Natural killer cell treated with Interleukin-12 subunit alpha and Interleukin-12 subunit beta and Interleukin-15 and Interleukin-18, amount 100 ng/mL, for 72 hours (primary cell): ENCODE measurements at regions not wholly inside any gene's neighbourhood (a gene's known extent, or its start where the extent isn't known, plus 50 kb on each side); places are given as distances from the start of the nearest gene placed in this dataset.

ENCODE experiments used
- ATAC-seq, 2 donors: fragments of 150-1000 bp; cut with Tn5 transposase in 1 of 2; sonication (Bioruptor Pico), chemical (Tn5 transposase) in 1 of 2; 2 replicates each; pipeline ENCODE4 v1.10.0; 2021
- DNase-seq: peaks from one replicate; pipeline ENCODE4 v3.0.0; 2022; ENCODE audit warnings: low spot score
- H3K27ac Mint-ChIP-seq, 2 donors: 1 replicate in 1 of 2; 2 replicates in 1 of 2; pipeline ENCODE4 v1.8.0; 2022; ENCODE audit warnings: mixed read lengths in 2 of 2, mild to moderate bottlenecking in 1 of 2, moderate library complexity in 1 of 2
- H3K27me3 Mint-ChIP-seq, 2 donors: 1 replicate in 1 of 2; 2 replicates in 1 of 2; pipeline ENCODE4 v1.8.0; 2022; ENCODE audit warnings: mixed read lengths in 2 of 2
- H3K36me3 Mint-ChIP-seq: one replicate; pipeline ENCODE4 v1.8.0; 2022; ENCODE audit warnings: mixed read lengths
- H3K4me1 Mint-ChIP-seq, 2 donors: 1 replicate in 1 of 2; 2 replicates in 1 of 2; pipeline ENCODE4 v1.8.0; 2022; ENCODE audit warnings: low read depth in 2 of 2, mixed read lengths in 2 of 2, mild to moderate bottlenecking in 1 of 2
- H3K4me3 Mint-ChIP-seq: one replicate; pipeline ENCODE4 v1.8.0; 2022; ENCODE audit warnings: mixed read lengths
- H3K9me3 Mint-ChIP-seq: 2 replicates; pipeline ENCODE4 v1.8.0; 2022; ENCODE audit warnings: mixed read lengths

DNA sequence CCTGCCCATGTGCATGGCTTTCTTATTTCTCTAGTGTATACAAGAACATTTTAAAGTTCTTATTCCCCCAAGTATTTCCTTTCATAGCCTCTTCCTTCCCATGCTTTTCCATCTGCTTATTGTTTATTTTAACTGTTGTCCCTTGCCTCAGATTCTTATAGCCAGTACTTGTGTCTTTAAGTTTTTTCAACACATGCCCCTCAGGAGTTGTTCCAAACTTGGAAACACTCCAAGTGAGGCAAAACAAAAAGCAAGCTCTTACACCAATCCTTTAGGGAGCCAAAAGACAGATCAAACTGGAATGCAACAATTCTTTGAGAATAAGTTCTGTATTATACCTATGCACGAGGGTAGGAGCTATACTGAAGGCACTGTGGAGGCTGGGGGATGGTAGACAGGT lies 222.0 kb upstream of the STK26 start:
- Mint-ChIP-seq H3K27ac (no peak overlapping the region), H3K4me1 (peaks cover 0 to 13% of the 10 kb centered on the region in 2 donors), H3K4me3 (no peak overlapping the region), H3K36me3 (no peaks in the 10 kb centered on the region), H3K27me3 (no peaks in the 10 kb centered on the region), H3K9me3 (no peaks in the 10 kb centered on the region)
- ATAC-seq, result no peak
- no peak for DNase-seq

DNA sequence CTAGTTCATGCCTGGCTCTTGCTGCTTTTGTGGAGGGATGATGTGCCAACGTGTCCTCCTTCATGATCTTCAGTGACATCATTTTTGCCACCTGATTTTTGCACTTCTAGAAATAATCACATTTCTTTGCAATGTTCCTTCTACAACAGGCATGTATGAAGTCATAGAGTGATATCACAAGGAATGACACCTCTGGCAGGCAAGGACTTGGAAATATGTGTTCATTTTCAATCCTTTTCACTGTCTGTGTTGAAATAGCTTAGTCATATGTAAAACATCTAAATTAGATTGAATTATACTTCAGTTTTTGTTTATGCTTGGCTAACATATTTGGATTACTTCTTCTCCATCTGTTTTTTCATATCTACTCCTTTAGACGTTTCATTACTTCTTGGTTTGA lies 221.2 kb upstream of the STK26 start:
- H3K4me1 Mint-ChIP-seq, result peaks cover 0 to 13% of the 10 kb centered on the region in 2 donors
- DNase-seq (no peak), ATAC-seq (no peak)
- no peaks in the 10 kb centered on the region for H3K9me3 Mint-ChIP-seq
- no peaks in the 10 kb centered on the region for H3K27me3 Mint-ChIP-seq
- H3K27ac Mint-ChIP-seq, result peak overlapping the region in 1 of 2 donors; percentile 84
- H3K4me3 Mint-ChIP-seq, result no peak overlapping the region
- no peaks in the 10 kb centered on the region for H3K36me3 Mint-ChIP-seq

DNA sequence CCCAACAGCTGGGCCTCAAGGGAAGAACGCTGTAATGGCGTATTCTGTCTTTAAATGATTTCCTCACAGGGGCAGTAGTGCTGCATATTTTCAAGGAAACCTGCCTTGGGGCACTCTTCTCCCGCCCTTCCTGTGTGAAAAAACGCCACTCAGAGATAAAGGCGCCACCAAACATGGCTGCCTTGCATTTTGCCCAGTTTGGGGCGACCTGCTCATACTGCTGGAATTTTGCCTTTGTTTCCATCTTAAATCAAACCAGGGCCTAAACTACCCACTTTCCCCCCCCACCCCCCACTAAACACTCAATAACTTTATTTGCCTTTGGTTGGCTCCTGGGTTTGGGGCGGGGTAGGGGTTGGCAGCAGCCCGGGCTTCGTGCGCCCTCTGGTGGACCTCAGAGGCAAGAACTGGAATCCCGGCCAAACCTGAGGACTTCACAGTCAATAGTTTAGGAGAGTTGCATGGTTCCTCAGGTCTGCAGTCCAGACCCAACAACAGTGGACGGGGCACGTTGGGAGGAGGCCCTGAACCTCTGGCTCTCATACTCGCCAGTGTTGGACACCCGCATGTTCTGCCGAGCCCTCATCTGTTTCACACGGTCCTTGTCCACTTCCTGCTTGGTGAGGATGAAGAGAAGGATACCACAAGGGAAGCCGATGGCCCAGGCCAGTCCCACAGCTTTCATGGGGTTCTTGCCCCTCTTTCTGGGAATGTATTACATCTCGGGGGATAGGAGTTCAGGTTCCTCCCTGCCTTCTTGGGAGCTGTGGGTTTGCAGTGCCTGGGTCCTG lies 220.1 kb upstream of the STK26 start:
- Mint-ChIP-seq H3K36me3 (no peaks in the 10 kb centered on the region), H3K4me1 (peaks cover 0 to 13% of the 10 kb centered on the region in 2 donors), H3K4me3 (no peak overlapping the region), H3K27me3 (no peaks in the 10 kb centered on the region), H3K27ac (peak overlapping the region in 1 of 2 donors; percentile 84), H3K9me3 (no peaks in the 10 kb centered on the region)
- ATAC-seq (peak in 1 of 2 donors; percentile 89), DNase-seq (peak; percentile 71)

DNA sequence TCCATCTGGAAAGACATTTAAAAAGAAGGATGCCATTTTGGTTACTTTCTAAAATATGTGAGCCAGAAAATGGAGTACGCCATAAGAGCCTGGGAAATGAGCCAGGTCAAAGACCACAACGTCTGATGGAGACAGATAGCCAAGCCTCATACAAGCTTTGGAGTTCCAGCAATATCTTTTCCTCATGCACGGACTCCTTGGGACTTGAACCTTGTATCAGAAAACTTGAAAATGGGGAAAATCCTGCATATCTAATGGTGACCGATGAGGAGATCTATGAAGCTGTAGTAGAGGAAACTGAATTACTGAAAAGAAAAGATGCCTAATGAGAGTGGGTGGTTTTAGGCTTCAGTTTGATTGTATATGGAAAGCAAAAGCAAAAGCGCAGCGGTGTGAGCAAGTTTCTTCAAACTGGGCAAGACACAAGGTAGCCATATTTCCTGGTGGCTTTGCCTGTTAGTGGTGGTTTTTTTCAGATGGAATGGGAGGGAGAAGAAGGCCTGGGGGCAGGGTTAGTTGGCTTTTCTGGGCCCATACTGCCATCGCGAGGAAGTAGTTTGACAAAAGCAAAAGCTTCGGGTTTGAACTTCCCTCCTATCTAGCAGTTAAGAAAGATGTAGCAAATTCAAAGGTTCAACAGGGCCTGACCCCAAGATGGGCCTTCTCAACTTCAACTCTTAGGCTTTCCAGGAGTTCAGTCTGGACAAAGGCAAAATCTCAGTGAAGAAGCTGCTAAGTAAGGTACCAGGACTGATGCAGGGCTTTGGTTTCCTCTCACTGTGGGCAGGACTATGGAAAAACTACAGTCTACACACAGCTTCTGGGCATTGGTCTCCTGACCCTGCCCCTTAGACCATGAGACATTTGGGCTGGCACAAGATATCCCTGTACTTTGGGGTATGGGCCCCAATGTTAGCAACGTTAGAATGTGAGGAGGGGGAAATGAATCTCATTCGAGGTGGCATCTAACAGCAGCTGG lies 210.0 kb upstream of the STK26 start:
- Mint-ChIP-seq H3K36me3 (no peaks in the 10 kb centered on the region), H3K9me3 (no peaks in the 10 kb centered on the region)

DNA sequence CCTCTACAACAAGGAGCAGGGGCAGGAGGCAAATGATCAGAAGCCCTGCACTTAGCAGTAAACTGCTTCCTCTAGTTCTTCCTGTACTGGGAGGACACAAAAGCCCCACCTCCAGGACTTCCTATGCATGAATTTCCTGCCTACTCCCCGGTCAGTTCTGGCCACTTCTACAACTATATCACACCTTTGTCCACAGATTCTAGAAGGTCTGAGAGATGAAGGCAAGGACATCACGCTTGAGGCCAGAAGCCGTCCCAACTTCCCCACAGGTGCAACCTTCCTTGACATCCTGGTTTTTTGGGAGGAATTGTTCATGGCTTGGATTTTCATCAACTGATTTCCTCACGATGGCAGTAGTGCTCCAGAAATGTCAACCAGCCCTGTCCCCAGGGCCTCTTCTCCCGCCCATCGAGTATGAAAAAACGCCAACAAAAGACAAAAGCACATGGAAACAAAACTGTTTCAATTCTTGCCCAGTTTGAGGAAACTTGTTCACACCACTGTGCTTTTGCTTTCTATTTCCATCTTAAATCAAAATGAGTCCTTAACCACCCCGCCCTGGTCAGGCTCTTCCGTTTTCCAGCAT lies 206.5 kb upstream of the STK26 start:
- Mint-ChIP-seq H3K27ac (peak overlapping the region; percentile 68 to 90), H3K4me3 (peak overlapping the region; percentile 78), H3K9me3 (no peaks in the 10 kb centered on the region), H3K27me3 (no peaks in the 10 kb centered on the region), H3K36me3 (no peaks in the 10 kb centered on the region), H3K4me1 (peaks cover 29 to 39% of the 10 kb centered on the region in 2 donors)
- ATAC-seq, result peak; percentile 75 to 86
- DNase-seq, result peak; percentile 87

More for the DNA sequence above, 210.0 kb upstream of the STK26 start:
- DNase-seq (peak; percentile 88), ATAC-seq (peak; percentile 90 to 93)
- H3K27me3 Mint-ChIP-seq, result no peaks in the 10 kb centered on the region
- peak overlapping the region; percentile 78 to 82 for H3K27ac Mint-ChIP-seq
- peaks cover 27 to 30% of the 10 kb centered on the region in 2 donors for H3K4me1 Mint-ChIP-seq
- peak overlapping the region; percentile 85 for H3K4me3 Mint-ChIP-seq

DNA sequence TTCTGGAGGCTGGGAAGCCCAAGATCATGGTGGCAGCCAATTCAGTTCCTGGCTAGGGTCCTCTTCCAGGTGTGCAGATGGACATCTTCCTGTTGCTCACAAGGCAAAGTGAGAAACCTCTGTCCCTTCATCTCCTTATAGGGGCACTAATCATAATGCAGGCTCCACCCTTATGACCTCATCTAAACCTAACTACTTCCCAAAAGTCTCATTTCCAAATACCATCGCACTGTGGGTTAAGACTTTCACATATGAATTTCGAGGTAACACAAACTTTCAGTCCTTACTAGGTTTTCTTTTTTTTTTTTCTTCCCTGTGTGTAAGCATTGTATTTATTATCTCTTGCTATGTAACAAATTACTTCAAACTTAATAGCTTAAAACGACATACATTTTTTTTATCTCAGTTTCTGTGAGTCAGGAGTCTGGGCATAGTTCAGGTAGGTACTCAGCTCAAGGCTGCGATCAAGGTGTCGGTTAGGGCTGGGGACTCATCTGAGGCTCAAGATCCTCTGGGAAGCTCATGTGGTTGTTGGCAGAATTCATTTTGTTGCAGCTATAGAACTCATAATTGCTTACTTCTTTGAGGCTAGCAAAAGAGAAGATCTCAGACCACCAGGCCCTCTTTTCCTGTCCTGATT lies 204.7 kb upstream of the STK26 start:
- ATAC-seq, result no peak
- H3K4me1 Mint-ChIP-seq, result peaks cover 21 to 46% of the 10 kb centered on the region in 2 donors
- no peak for DNase-seq
- H3K27me3 Mint-ChIP-seq, result no peaks in the 10 kb centered on the region
- H3K9me3 Mint-ChIP-seq, result no peaks in the 10 kb centered on the region
- H3K27ac Mint-ChIP-seq, result peak overlapping the region; percentile 68 to 90
- peak overlapping the region; percentile 58 for H3K4me3 Mint-ChIP-seq
- no peaks in the 10 kb centered on the region for H3K36me3 Mint-ChIP-seq

DNA sequence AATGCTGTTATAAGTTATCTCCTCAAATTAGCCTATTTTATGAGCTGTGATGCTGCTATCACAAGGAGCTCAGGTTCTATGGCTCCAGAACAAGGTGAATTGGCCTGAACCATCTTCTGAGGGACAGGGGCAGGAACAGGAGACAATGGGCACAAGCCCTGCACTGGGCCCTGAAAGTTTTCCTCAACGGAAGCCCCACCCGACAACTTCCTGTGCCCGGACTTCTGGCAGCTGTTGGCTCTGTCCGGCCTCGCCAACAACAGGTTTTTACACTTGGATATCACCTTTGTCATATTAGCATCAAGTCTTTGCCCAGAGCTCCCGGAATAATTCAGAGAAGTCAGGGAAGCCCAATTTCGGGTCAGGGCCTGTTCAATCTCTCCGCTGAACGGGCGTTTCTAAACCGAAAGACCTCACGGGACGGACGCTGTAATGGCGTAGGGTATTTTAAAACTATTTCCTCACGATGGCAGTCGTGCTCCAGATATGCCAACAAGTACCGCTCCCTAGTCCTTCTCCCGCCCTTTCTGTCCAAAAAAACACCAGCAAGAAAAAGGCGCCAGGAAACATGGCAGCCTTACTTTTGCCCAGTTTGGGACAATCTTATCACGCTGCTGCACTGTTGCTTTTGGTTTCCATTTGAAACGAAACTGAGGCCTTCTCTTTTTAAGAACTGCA lies 201.0 kb upstream of the STK26 start:
- ATAC-seq (peak in 1 of 2 donors; percentile 93), DNase-seq (peak; percentile 80)
- Mint-ChIP-seq H3K27ac (peak overlapping the region in 1 of 2 donors; percentile 94), H3K27me3 (no peaks in the 10 kb centered on the region), H3K4me3 (no peak overlapping the region), H3K9me3 (no peaks in the 10 kb centered on the region), H3K4me1 (peaks cover 8 to 26% of the 10 kb centered on the region in 2 donors), H3K36me3 (no peaks in the 10 kb centered on the region)

DNA sequence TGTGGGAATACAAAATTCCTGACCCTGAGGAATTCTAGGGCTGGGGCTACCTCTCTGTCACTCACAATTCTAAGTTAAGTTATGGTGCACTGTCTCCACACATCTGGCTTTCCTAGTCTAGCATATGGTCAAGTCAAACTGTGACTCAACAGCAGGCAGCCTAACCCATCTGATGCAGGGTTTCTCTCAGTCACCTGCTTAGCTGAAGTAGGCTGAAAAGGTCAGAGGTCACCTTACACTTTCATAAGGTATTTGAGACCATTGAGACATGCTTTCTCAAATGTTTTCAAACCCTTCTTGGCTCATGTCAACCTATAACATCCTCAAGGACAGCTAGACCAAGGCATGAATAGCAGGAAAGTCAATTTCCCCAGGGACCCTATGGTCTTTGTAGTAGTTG lies 196.5 kb upstream of the STK26 start:
- ATAC-seq, result no peak

DNA sequence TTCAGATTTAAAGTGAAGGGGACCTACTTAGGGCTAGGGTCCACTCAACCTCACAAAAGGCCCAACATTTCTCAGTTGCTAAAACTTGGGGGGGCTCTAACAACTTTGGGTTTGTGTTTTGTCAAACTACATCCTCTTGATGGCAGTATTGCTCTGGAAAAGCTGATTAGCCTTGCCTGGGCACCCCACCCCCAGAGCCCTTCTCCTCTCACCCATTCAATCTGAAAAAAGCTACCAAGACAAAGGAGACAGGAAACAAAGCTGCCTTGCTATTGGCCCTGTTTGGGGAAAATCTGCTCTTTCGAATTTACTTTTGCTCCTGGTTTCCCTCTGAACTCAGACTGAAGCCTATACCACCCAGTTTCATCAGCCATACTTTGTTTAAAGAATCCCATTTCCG lies 195.2 kb upstream of the STK26 start:
- no peaks in the 10 kb centered on the region for H3K36me3 Mint-ChIP-seq
- peak; percentile 75 to 87 for ATAC-seq
- H3K4me3 Mint-ChIP-seq, result peak overlapping the region; percentile 47
- DNase-seq, result no peak
- H3K27me3 Mint-ChIP-seq, result no peaks in the 10 kb centered on the region
- peak overlapping the region; percentile 44 to 53 for H3K27ac Mint-ChIP-seq
- peaks cover 17 to 26% of the 10 kb centered on the region in 2 donors for H3K4me1 Mint-ChIP-seq
- H3K9me3 Mint-ChIP-seq, result no peaks in the 10 kb centered on the region

More for the DNA sequence above, 196.5 kb upstream of the STK26 start:
- Mint-ChIP-seq H3K4me3 (no peak overlapping the region), H3K4me1 (peaks cover 21 to 30% of the 10 kb centered on the region in 2 donors), H3K9me3 (no peaks in the 10 kb centered on the region), H3K27ac (no peak overlapping the region), H3K36me3 (no peaks in the 10 kb centered on the region), H3K27me3 (no peaks in the 10 kb centered on the region)
- no peak for DNase-seq

DNA sequence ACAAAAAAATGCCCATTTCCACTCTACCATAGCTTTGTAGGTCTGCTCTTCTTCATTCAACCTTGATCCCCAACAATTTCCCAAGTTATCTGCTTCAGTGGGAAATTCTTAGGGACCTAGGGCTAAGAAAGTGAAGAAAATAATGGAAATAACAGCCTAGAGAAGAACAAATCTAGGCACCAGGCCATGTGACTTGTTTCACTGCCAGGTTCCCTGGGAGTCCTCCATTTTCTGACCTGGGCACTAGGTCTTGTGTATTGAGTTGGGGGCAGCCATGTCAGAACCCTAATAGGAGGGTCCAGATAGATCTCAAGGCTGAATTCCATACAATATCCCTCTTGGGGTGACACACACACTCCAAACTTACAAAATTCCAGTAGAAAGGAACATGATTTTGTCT lies 194.6 kb upstream of the STK26 start:
- DNase-seq, result no peak
- H3K4me3 Mint-ChIP-seq, result peak overlapping the region; percentile 47
- no peak for ATAC-seq
- H3K27me3 Mint-ChIP-seq, result no peaks in the 10 kb centered on the region
- peaks cover 17 to 26% of the 10 kb centered on the region in 2 donors for H3K4me1 Mint-ChIP-seq
- H3K27ac Mint-ChIP-seq, result peak overlapping the region in 1 of 2 donors; percentile 44
- H3K36me3 Mint-ChIP-seq, result no peaks in the 10 kb centered on the region
- no peaks in the 10 kb centered on the region for H3K9me3 Mint-ChIP-seq

DNA sequence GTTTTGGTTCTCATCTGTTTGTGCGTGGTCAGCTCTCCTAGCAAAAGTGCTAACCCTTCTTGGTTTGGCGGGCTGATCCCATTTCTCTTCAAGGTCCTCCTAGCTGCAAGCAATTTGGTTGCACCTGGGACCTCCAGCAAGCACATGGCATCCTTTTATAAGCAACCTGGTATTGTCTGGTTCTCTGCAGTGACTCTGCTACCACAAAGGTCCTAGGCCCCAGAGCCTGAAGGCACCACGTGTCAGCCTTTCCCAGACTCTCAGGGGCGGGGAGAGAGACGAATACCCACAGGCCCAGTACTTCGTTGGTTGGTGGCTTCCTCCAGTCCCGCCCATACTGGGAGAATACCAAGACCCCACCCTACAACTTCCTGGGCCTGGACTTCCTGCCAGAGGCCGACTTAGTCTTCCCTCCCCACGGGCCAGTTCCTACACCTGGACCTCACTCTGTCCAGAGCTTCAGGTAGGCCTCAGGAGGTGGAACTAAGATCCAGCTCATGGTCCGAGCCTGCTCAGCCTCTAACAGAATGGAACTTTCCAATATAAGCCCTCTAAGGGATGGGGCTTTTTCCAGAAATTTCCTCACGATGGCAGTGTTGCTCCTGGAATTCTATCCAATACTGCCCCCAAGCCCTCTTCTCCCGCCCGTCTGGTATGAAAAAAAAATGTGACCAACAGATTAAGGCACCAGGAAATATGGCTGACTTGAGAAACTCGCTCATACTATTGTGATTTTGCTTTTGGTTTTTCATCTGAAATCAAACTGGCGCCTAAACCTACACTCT lies 192.5 kb upstream of the STK26 start:
- no peaks in the 10 kb centered on the region for H3K27me3 Mint-ChIP-seq
- DNase-seq (peak; percentile 73), ATAC-seq (peak; percentile 85 to 90)
- no peaks in the 10 kb centered on the region for H3K36me3 Mint-ChIP-seq
- H3K9me3 Mint-ChIP-seq, result no peaks in the 10 kb centered on the region
- H3K4me3 Mint-ChIP-seq, result peak overlapping the region; percentile 79
- peak overlapping the region; percentile 76 to 90 for H3K27ac Mint-ChIP-seq
- peaks cover 17 to 26% of the 10 kb centered on the region in 2 donors for H3K4me1 Mint-ChIP-seq

DNA sequence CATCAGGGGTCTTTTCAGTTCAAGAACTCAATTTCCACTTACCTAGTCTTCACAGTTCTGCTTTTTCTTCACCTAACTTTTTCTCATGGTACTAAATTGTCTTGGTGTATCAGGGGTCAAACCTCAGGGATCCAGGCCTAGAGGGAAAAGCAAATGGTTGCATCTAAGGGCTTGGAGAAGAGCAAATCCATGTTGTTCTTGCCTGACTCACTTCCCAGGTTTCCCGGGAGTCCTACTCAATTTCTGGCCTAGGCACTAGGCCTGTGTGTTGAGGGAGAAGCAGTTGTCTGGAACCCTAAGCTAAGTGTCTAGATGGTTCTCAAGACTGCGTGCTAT lies 191.9 kb upstream of the STK26 start:
- H3K36me3 Mint-ChIP-seq, result no peaks in the 10 kb centered on the region
- H3K27me3 Mint-ChIP-seq, result no peaks in the 10 kb centered on the region
- ATAC-seq (no peak), DNase-seq (no peak)
- no peaks in the 10 kb centered on the region for H3K9me3 Mint-ChIP-seq
- H3K27ac Mint-ChIP-seq, result peak overlapping the region; percentile 76 to 90
- H3K4me3 Mint-ChIP-seq, result peak overlapping the region; percentile 62
- peaks cover 17 to 26% of the 10 kb centered on the region in 2 donors for H3K4me1 Mint-ChIP-seq
